GM18520 (cell line): ENCODE measurements at regions not wholly inside any gene's neighbourhood (a gene's known extent, or its start where the extent isn't known, plus 50 kb on each side); places are given as distances from the start of the nearest gene placed in this dataset.
"Not testable (repeated sequence)": the region's sequence is repeated elsewhere in the genome, so short reads cannot be mapped to it uniquely, and the experiment has no call there.

Source experiments
- ATAC-seq: cut with Tn5 transposase; IDR thresholded peaks from one replicate; pipeline ENCODE4 v1.9.1; 2021; ENCODE audit not compliant: unreplicated experiment

DNA sequence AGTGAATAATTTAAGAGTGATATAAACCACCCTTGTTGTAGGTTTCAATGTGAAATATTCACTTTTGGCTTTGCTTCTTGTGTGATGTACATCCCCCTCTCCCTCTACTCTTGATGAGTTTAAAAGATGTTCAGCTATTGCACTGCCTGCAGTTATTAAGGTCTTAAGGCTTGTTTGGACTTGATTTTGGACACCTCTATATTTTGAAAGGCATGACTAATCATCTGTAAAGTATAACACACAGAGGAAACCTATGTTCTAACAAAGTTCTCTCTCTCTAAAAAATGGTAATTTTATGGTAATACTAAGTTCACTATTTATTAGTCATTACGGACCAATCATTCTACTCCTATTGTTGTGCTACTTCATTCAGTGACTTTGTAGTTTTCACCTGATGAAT lies 1719.9 kb downstream of the GRIK2 start:
- ATAC-seq = no peak

DNA sequence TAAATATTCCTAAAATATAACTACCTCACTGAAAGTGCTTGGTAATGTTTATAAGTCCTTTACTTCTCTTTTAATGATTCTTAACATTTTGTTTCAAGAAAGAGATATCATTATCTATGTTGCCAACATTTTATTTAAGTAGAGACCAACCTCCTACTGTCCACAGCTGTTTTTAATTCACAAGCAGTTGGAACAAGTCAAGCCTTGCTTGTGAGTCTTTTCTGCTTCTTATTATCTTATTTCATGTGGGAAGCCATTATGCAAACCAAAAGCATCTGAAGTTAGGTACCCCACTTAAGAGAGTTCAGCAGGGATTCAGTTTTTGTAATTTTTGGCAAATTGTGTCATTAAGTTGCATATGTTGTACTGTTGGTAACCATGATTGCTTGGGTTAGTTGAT lies 1714.5 kb downstream of the GRIK2 start:
- no peak for ATAC-seq

DNA sequence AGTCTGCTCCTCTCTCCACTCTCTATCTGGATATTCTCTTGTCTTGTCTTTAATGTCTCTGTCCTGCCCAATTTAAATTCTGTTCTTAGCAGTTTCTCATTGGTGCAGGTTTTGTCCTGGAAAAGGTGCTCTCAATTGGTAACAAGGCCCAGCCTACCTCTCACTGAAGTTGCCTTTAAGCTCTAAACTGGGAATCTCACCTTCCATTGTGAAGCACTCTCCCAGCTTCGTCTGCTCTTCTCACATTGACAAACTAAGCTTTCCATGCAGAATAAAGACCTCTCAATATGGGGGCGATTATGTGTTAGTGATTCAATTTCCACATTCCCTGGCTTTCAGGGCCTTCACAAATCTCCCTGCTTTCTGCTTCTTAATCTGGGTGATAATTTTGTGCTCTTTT lies 1712.2 kb downstream of the GRIK2 start:
- ATAC-seq = no peak

DNA sequence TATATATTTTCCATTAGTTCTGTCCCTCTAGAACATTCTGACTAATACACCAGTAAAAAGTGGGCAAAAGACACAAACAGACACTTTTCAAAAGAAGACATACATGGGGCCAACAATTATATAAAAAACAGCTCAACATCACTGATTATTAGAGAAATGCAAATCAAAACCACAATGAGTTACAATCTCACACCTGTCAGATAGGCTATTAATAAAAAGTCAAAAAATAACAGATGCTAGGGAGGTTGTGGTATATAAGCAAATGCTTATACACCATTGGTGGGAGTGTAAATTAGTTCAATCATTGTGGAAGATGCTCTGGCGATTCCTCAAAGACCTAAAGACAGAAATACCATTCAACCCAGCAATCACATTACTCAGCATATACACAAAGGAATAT lies 1707.8 kb downstream of the GRIK2 start:
- ATAC-seq = no peak

DNA sequence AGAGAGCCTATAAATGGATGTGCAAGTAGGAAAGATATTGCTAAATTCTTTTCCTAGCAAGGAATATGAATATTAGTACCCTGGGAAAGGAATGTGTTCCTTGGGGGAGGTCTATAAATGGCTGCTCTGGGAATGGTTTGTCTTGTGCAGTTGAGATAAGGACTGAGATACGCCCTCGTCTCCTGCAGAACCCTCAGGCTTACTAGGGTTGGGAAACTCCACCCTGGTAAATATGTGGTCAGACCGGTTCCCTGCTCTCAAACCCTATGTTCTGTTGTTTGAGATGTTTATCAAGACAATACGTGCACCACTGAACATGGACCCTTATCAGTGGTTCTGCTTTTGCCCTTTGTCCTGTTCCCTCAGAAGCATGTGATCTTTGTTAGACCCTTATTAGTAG lies 1698.9 kb downstream of the GRIK2 start:
- ATAC-seq = not testable (repeated sequence)

DNA sequence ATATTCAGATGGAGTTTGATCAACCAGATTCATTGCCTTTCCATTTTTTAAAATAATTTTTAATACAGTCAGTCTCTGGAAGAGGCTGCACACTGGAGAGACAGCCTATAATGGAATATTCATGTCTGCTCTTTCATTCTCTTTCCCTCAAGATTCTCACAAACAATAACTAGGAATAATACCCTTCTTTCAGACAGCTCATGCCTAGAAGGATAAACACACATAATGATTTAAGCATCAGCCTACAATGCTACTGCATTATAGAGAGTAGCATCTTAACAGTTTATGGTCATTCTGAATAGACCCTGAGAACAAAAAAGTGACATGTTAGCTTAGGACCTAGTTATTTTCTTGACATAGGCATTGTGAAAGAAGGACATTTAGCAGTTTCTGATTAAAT lies 1692.3 kb downstream of the GRIK2 start:
- ATAC-seq = no peak

DNA sequence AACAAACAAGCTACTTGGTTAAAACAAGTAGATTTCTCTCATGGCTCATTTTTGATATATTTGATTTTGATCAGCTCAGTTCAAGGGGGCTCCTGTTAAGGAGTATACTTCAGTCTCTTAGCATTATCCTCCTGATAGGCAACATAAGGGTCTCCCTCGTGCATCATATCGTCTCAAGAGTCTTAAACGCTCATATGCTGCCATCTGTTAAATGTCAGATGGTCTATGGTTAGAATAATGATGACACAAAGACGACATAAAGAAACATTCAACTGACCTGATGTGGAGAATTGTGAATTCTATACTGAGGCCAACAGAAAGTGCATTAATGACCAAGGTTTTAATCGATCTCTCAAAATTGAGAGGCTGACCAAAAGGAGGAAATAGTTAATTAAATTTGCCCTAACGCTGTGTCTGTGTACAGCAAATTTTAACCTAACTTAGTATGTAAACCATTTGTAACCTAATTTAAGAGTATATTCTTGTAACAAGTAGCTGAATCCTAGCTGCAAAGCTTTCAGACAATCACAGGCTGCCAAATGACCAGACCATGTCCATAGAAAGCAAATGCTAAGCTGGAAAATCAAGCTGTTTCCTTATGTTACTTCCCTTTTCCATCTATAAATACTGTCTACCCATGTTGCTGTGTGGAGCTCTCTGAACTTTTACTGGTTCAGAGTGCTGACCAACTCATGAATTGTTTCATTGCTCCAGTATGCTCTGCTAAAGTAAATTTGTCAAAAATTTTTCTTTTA lies 1688.5 kb downstream of the GRIK2 start:
- no peak for ATAC-seq

DNA sequence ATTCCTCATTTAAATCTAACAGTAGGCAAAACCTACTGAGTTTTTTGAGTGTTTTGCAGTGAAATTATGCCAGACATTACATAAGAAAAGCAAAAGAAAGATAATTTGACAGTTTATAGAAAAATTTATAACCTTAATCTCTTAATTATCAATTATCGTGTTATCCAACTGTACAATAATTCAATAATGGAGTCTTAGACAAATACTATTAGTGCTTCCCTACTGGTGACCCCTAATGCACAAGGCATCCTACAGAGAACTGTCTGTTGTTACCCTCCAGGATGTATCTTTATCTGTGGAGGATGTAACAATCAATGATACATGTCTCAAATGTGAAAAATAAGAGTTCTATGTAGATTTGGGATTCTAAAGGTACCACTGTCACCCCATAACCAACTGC lies 1687.6 kb downstream of the GRIK2 start:
- ATAC-seq = no peak

DNA sequence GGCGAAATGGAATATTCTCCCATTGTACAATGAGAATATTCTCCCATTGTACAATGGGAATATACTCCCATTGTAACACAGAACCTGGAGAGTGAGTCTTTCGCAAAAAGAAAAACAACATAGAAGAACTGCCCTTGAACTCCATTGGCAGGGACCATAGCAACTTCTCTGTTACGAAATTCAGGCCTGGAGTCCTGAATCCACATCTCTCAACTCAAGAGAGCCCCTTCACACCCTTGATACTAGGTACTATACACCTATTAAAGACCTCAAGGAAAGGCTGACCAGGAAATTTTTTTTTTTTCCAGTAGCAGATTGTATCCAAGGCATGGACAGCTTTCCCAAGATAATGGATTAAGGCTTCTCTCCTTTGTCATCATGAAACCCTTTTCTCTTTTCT lies 1687.0 kb downstream of the GRIK2 start:
- no peak for ATAC-seq

DNA sequence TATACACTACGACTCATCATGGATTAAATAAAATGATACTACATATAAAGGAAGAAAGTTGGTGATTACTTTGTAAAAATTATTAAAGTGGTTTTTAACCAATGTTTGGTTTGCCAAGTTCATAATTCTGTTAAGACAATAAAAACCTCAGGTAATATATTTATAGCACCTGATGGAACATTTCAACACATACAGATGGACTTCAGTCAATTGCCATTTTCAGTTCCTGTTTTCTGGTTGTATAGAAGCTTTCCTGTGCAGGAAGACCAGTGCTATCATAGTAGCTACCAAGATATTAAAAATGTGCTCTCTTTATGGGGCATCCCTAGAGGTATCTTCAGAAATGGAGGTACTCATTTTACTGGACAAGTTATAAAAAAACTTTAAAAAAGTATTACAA lies 1686.4 kb downstream of the GRIK2 start:
- peak; percentile 72 for ATAC-seq

DNA sequence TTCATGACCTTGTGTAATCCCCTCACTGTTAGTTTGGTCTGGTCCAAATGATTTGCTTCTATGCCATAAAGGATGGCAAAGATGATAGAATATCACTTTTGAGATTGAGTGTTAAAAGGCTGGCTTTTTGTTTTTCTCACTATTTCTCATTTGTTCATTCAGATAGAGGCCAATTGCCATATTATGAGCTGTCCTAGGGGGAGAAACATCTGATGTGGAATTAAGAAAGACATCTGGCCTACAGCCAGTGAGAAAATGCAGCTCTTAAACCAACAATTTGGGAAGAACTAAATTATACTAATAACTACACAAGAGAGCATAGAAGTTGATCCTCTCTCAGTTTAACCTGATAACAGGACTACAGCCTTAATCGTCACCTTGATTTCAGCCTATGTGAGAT lies 1668.6 kb downstream of the GRIK2 start:
- ATAC-seq = no peak

DNA sequence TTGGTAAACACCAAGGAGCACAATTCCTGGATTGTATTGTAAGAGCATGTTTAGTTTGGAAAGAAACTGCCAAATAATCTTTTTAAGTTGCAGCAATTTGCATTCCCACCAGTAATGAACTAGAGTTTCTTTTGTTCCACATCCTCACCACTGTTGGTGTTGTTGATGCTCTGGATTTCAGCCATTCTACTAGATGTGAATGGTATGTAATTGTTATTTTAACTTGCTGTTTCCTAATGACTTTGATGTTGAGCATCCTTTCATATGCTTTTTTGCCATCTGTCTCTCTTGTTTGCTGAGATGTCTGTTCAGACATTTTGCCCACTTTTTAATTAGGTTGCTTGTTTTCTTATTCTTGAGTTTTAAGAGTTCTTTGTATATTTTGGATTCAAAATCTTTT lies 1654.1 kb downstream of the GRIK2 start:
- ATAC-seq = no peak

DNA sequence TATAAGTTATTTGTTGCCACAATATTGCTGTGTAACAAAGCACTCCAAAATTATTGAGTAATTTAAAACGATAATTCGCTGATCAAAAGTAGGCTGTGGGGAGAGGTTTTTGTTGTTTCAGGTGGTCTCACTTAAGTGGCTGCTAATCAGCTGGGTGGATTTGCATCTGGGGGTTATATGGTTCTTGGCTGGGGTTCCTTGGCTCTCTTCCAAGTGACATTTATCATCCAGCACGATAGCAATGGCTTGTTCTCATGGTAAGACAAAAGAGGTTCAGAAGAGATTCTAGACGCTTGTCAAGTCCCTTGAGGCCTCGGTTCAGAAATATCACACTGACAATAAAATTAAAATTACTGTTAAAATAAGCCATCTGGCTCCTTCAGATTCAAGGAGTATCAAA lies 1648.8 kb downstream of the GRIK2 start:
- ATAC-seq = no peak

DNA sequence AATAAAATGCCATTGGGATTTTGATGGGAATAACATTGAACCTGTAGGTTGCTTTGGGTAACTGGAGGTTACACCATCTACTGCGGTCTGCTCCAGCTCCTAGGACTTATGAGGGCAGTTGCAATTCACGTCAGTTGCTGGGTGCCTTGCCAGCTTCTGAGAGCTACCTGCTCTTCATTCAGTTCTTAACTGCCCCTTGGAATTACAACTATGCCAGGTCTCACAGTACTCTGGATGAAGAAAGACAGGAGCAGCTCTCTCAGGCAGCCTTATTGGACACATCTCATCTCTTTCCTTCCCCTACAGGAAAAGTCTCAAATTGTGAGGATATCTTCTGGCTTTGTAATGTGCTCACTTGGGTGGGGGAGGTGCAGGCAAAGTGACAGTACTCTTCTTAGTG lies 1643.3 kb downstream of the GRIK2 start:
- no peak for ATAC-seq

DNA sequence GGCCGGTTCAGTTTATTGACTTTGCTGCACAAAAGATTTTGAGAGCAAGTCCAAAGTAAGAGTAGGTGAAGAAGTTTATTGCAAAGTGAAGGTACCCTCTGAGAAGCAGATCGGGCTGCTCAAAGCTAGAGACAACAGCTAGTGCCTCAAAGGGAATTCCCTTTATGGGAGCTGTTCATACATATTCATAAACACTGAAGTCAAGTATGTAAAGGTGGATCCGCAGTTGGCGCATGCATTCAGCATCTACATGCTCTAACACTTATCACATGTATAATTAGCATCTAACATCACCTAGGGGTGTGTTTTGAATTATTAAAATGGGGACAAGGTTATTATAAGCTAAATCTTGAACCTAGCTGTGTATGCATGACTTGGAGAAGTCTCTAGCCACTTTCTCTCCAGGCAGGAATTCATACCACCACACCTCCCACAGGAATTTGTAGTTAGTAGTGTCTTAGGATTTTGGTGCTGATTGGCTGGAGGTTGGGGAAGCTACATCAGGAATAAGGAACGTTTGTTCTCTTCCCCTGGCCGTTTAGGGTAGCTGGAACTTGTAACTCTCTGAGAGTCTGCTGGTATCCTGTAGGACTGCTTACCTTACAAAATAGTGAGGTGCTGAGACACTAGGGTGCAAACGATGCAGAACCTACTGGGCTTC lies 1633.9 kb downstream of the GRIK2 start:
- no peak for ATAC-seq

DNA sequence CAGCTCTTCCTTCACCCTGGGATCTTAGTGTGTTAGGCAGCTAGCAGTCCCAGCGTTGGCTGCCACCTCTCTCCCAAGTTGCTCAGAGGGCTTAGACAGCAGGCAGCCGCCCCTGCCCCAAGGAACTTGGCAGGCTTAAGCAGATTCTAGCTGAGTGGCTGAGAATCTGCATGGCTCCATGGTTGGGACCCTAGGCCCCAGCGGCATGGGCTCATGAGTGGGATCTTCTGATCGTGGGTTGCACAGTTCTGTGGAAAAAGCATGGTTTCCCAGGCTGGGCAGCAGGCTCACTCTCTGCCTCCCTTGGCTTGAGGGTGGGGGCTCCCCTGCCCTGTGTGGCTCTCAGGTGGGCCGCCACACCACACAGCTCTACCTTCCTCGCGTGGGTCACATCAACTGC lies 1624.9 kb downstream of the GRIK2 start:
- no peak for ATAC-seq

DNA sequence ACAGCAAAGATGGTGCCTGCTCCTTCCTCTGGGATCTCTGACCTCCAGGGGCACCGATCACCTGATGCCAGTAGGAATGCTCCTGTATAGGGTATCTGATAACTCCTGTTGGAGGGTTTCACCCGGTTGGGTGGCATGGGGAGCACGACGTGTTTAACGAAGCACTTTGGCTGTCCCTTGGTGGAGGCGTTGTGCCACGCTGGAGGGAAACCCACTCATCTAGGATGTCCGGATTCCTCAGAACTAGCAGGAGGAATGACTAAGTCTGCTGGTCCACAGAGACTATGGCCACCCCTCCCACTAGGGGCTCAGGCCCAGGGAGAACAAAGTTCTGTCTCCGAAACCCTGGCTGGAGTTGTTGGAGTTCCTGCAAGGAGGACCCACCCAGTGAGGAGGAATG lies 1624.4 kb downstream of the GRIK2 start:
- no peak for ATAC-seq

DNA sequence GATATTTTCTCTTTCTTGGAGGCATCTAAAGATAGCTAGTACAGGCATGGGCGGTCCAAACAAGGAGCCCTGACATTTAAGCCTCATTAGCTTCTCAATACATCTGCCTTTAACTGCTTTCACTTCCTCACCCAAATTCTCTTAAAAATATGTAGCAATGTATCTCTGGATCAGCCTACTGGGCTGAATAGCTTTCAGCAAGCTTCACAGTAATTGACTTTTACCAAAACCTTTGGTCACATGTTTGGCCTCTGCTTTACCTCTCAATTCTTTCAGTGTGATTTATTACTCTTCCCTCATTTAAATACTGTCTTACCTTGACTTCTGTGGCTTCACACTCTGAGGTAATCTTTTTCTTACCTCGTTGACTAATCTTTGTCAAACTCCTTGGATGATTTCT lies 1618.1 kb downstream of the GRIK2 start:
- no peak for ATAC-seq

DNA sequence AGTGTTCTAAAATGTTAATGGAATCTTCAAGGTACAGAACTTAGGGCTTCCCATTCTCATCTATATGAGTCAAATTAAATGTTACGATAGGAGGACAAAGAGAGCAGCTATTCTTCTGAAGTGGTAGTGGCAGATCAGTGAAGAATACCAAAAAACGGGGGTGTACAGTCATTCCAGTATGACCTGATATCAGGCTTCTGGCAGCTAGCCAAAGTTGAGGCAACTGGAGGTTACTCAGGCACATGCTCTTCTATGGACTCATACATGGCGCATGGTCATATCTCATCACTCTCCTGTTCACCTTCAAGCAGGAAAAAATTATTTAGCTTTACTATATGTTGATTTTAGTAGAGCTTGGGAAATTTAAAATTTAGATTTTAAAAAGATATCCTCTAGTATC lies 1608.8 kb downstream of the GRIK2 start:
- peak; percentile 64 for ATAC-seq

DNA sequence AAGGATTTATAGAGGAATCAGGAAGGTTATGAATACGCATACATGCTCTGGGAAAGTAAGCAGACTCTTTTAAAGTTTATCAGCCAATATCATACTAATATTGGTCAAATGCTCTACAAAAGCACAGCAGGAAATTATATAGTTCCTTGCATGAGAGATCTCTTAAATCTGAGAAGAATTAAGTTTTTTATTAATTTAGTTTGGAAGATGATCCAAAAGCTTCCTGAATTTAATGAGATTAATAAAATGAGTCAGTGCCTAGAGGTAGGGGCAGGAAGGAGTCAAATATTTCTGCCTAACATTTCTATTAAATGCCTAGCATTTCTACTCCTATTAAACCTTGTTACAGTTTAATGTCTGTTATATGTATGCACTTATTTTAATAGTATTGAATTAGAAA lies 1608.2 kb downstream of the GRIK2 start:
- ATAC-seq = no peak

DNA sequence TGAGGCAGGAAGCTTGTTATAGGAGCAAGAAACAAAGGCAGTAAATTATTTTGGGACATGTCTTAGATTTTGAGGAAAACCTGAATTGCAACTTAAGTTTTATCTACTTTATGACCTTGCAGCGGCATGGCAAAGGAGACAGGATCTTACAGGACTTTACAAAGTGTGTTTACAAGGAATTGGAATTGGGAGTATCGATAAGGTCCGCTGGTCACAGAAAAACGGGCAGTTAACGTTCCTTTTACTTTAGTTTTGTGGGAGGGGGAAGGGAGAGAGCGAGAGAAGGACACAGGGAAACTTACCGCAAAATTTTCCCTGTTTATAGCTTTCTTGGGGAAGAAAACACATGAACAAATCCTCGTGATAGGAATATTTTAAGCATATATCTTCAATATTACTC lies 1607.2 kb downstream of the GRIK2 start:
- ATAC-seq = no peak

DNA sequence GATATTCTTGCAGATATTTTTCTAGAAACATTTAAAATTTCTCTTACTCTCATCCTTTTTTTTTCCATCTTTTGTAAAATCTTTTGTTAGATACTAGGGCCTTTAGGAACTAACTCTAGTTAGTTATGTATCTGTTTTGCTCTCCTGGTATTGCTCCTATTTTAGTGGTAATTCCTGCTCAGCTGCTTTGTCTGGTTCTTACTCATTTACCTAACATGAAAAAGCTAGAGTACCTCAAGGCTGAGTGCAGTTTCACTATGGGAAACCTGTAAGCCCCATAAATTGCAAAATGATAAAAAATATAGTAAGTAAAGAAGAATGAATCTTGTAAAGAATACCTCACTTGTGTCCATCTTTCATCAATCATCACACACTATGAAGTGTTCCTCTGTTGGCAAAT lies 1602.0 kb downstream of the GRIK2 start:
- ATAC-seq = no peak

DNA sequence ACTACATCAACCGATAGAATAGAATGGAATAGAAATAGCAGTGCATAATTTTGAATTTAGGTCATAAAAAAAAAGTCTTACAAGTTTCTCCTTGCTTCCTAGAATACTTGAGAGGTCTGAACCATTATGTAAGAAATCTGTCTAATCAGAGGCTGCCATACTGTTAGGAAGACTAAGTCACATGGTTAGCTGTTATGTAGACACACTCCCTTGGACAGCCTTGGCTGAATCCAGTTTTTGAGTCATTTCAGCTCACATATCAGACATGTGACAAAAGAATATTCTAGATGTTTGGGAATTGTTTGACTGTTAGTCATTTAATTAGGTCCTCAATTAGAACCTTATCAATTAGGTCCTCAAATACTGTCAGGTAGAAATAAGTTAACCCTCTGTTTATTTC lies 1601.4 kb downstream of the GRIK2 start:
- ATAC-seq = no peak
